SHP77 (cell line): ENCODE measurements at regions not wholly inside any gene's neighbourhood (a gene's known extent, or its start where the extent isn't known, plus 50 kb on each side); places are given as distances from the start of the nearest gene placed in this dataset.

Experiments
- DNase-seq, 2 experiments: peaks; one replicate each; lab custom pipeline; 2025; lab: John Stamatoyannopoulos, UW

- no peak for DNase-seq
Observed at GRCh38 chr11:110830747-110831146, 118.5 kb upstream of the ARHGAP20 start.

- no peak for DNase-seq
Observed at GRCh38 chr11:110830344-110830743, 118.1 kb upstream of the ARHGAP20 start.

GRCh38 chr11:110829873-110830272 is 117.6 kb upstream of the ARHGAP20 start:
- no peak for DNase-seq

- DNase-seq = no peak
Observed at GRCh38 chr11:110828086-110828485, 115.8 kb upstream of the ARHGAP20 start.

GRCh38 chr11:110827276-110827675 is 115.0 kb upstream of the ARHGAP20 start:
- no peak for DNase-seq

GRCh38 chr11:110824912-110825620 is 112.8 kb upstream of the ARHGAP20 start:
- DNase-seq = no peak

GRCh38 chr11:110818032-110818687 is 105.9 kb upstream of the ARHGAP20 start:
- DNase-seq = no peak

GRCh38 chr11:110812086-110812733 is 100.0 kb upstream of the ARHGAP20 start:
- DNase-seq = no peak

- no peak for DNase-seq
Observed at GRCh38 chr11:110809417-110810199, 97.4 kb upstream of the ARHGAP20 start.

GRCh38 chr11:110808248-110808647 is 96.0 kb upstream of the ARHGAP20 start:
- DNase-seq = no peak

GRCh38 chr11:110807801-110808200 is 95.6 kb upstream of the ARHGAP20 start:
- no peak for DNase-seq

- DNase-seq = no peak
Observed at GRCh38 chr11:110805756-110806155, 93.5 kb upstream of the ARHGAP20 start.

- no peak for DNase-seq
Observed at GRCh38 chr11:110802162-110802561, 89.9 kb upstream of the ARHGAP20 start.

- no peak for DNase-seq
Observed at GRCh38 chr11:110801328-110801727, 89.1 kb upstream of the ARHGAP20 start.

GRCh38 chr11:110798201-110798900 is 86.1 kb upstream of the ARHGAP20 start:
- no peak for DNase-seq

GRCh38 chr11:110797453-110797852 is 85.2 kb upstream of the ARHGAP20 start:
- DNase-seq = no peak

GRCh38 chr11:110795112-110795624 is 82.9 kb upstream of the ARHGAP20 start:
- no peak for DNase-seq

- no peak for DNase-seq
Observed at GRCh38 chr11:110793556-110793955, 81.3 kb upstream of the ARHGAP20 start.

- DNase-seq = no peak
Observed at GRCh38 chr11:110791621-110792020, 79.4 kb upstream of the ARHGAP20 start.

GRCh38 chr11:110787680-110788079 is 75.4 kb upstream of the ARHGAP20 start:
- DNase-seq = no peak

GRCh38 chr11:110786226-110786902 is 74.1 kb upstream of the ARHGAP20 start:
- DNase-seq = no peak
